ENCODE measurements at regions not wholly inside any gene's neighbourhood (a gene's known extent, or its start where the extent isn't known, plus 50 kb on each side); places are given as distances from the start of the nearest gene placed in this dataset.

DNA sequence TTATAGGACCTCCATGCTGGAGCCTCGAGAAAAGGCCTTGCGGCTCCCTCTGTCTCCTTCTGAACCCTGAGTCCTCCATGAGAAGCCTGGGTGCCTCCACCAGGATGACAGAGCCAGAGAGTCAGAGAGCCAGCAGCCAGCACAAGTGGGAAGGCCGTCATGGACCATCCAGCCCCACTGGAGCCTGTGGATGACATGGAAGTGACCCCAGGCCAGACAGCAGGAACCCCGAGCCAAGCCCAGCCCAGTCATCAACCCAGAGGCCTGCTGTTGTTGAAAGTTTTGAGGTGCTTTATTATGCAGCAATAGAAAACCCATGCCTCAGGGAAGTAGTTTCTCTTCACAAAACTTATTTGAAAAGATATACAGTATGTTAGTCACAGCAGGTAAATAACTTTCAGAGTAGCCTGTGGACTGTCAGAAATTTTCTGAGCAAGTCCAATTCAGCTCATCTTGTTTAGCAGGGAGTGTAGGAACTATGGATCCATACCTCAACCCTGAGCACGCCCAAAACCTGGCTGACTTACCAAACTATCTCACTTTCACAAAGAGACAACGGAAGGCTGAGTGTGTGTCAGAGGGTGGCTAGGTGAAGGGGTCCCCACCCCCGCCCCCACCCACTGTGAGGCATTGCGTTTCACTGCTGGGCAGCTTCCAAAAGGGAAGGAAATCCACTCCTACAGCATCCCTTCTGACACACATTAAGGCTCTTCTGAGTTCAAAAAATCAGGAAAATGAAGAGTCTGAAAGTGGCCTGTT lies 79.9 kb upstream of the NDUFV2 start:
- TF ChIP-seq POLR2A (IDR thresholded peaks at IDR 0.05; ENCODE audit: low read length) (no peak), GATA1 (IDR thresholded peaks at IDR 0.05; ENCODE audit: low read depth, low read length) (no peak)

All from erythroblast (primary cell).